Left ventricle myocardium inferior (tissue), 1 donor: ENCODE measurements at regions not wholly inside any gene's neighbourhood (a gene's known extent, or its start where the extent isn't known, plus 50 kb on each side); places are given as distances from the start of the nearest gene placed in this dataset.

Source experiments
- DNase-seq: peaks from one replicate; pipeline ENCODE4 v3.0.0-alpha.2; 2020
- H3K27ac ChIP-seq: fragments of 200-600 bp; replicated peaks from 2 replicates; pipeline ENCODE4 v1.8.0; 2021
- H3K27me3 ChIP-seq: fragments of 200-600 bp; 2 replicates; pipeline ENCODE4 v1.8.0; 2021; ENCODE audit warnings: low read depth
- H3K36me3 ChIP-seq: fragments of 200-600 bp; 2 replicates; pipeline ENCODE4 v1.8.0; 2021
- H3K4me1 ChIP-seq: fragments of 200-600 bp; 2 replicates; pipeline ENCODE4 v1.8.0; 2021
- H3K4me3 ChIP-seq: fragments of 200-600 bp; 2 replicates; pipeline ENCODE4 v1.8.0; 2021; ENCODE audit warnings: mild to moderate bottlenecking, moderate library complexity
- H3K9me3 ChIP-seq: fragments of 200-600 bp; replicated peaks from 2 replicates; pipeline ENCODE4 v1.8.0; 2021
- CTCF ChIP-seq: fragments of 200-600 bp; IDR thresholded peaks from 2 replicates; pipeline ENCODE4 v1.8.0; 2021; ENCODE audit warnings: antibody characterized with exemption, mild to moderate bottlenecking, borderline replicate concordance
- intact Hi-C: fragments of 100-400 bp; cut with micrococcal nuclease; formaldehyde crosslinking; loops from one replicate; pipeline ENCODE4 v1.11.0; 2022
- donor health status: DM: no; HTN: yes; CAD: no; lungs with severe emphysema.

- no peak for TF ChIP-seq CTCF
These were observed 479.8 kb upstream of the FLRT2 start for GRCh38 chr14:85050180-85050579.

GRCh38 chr14:85052646-85053045 is 477.3 kb upstream of the FLRT2 start:
- intact Hi-C loops: no loop called here
- Histone ChIP-seq H3K4me3 (no peak overlapping the region), H3K36me3 (no peaks in the 10 kb centered on the region), H3K4me1 (no peaks in the 10 kb centered on the region), H3K27me3 (no peaks in the 10 kb centered on the region), H3K9me3 (peaks cover 17% of the 10 kb centered on the region), H3K27ac (no peak overlapping the region)
- DNase-seq: no peak
- TF ChIP-seq CTCF: no peak

More at GRCh38 chr14:85050180-85050579, 479.8 kb upstream of the FLRT2 start:
- Histone ChIP-seq H3K27ac (no peak overlapping the region), H3K36me3 (no peaks in the 10 kb centered on the region), H3K4me1 (no peaks in the 10 kb centered on the region), H3K9me3 (peaks cover 29% of the 10 kb centered on the region), H3K27me3 (no peaks in the 10 kb centered on the region), H3K4me3 (no peak overlapping the region)
- intact Hi-C loops: no loop called here
- DNase-seq: no peak

- H3K4me3 ChIP-seq: no peak overlapping the region
- H3K36me3 ChIP-seq: no peaks in the 10 kb centered on the region
- no peaks in the 10 kb centered on the region for H3K4me1 ChIP-seq
- no peak for DNase-seq
- no peak overlapping the region for H3K27ac ChIP-seq
- H3K9me3 ChIP-seq: peaks cover 16% of the 10 kb centered on the region
- intact Hi-C loops: no loop called here
- no peak for TF ChIP-seq CTCF
- H3K27me3 ChIP-seq: no peaks in the 10 kb centered on the region
These were observed 475.8 kb upstream of the FLRT2 start for GRCh38 chr14:85054178-85054577.

GRCh38 chr14:85056267-85056666 is 473.7 kb upstream of the FLRT2 start:
- H3K4me1 ChIP-seq: no peaks in the 10 kb centered on the region
- no peak for DNase-seq
- no peaks in the 10 kb centered on the region for H3K27me3 ChIP-seq
- peaks cover 16% of the 10 kb centered on the region for H3K9me3 ChIP-seq
- TF ChIP-seq CTCF: no peak
- intact Hi-C loops: no loop called here
- H3K27ac ChIP-seq: no peak overlapping the region
- H3K4me3 ChIP-seq: no peak overlapping the region
- H3K36me3 ChIP-seq: no peaks in the 10 kb centered on the region

- no peak for TF ChIP-seq CTCF
- Histone ChIP-seq H3K27ac (no peak overlapping the region), H3K4me1 (no peaks in the 10 kb centered on the region), H3K9me3 (peaks cover 16% of the 10 kb centered on the region), H3K4me3 (no peak overlapping the region), H3K36me3 (no peaks in the 10 kb centered on the region), H3K27me3 (no peaks in the 10 kb centered on the region)
- DNase-seq: no peak
- intact Hi-C loops: no loop called here
These were observed 472.7 kb upstream of the FLRT2 start for GRCh38 chr14:85057221-85057620.

GRCh38 chr14:85058150-85058549 is 471.8 kb upstream of the FLRT2 start:
- intact Hi-C loops: no loop called here
- peaks cover 24% of the 10 kb centered on the region for H3K9me3 ChIP-seq

More at GRCh38 chr14:85058150-85058549, 471.8 kb upstream of the FLRT2 start:
- no peak for DNase-seq
- Histone ChIP-seq H3K27ac (no peak overlapping the region), H3K36me3 (no peaks in the 10 kb centered on the region), H3K27me3 (no peaks in the 10 kb centered on the region), H3K4me3 (no peak overlapping the region), H3K4me1 (no peaks in the 10 kb centered on the region)
- TF ChIP-seq CTCF: no peak
